Endothelial cell of umbilical vein (primary cell): ENCODE measurements at regions not wholly inside any gene's neighbourhood (a gene's known extent, or its start where the extent isn't known, plus 50 kb on each side); places are given as distances from the start of the nearest gene placed in this dataset.

Experiments used
- BruUV-seq: library from RNA; stranded (reverse); fragments of 400-500 nt; replicated peaks from 2 replicates; lab custom pipeline; 2021; lab: Mats Ljungman, UMichigan
- CTCF ChIA-PET: fragments of 300-600, 350-600 bp; sonication (Branson Sonifier 250); formaldehyde crosslinking; loops from one replicate; lab custom pipeline; 2021; ENCODE audit warnings: antibody characterized with exemption, inconsistent platforms; lab: Charles Lee
- POLR2A ChIA-PET: fragments of 300-600, 350-600 bp; sonication (Branson Sonifier 250); formaldehyde crosslinking; loops from one replicate; lab custom pipeline; 2021; ENCODE audit warnings: antibody characterized with exemption, inconsistent platforms; lab: Charles Lee
- DNase-seq: peaks from one replicate; pipeline ENCODE4 v3.0.0-alpha.2; 2011; ENCODE audit warnings: low read depth, low spot score
- FAIRE-seq: peaks from 2 replicates; lab custom pipeline; 2011; peaks lifted over from hg19 to GRCh38; lab: Jason Lieb, UNC
- H2AFZ ChIP-seq: 2 replicates; pipeline ENCODE4 v1.6.0; 2012; ENCODE audit warnings: low read depth, low read length, control low read depth, inconsistent platforms
- H3K27ac ChIP-seq: 2 replicates; pipeline ENCODE4 v1.5.1; 2011; ENCODE audit warnings: low read depth, mild to moderate bottlenecking, control low read depth, low read length, moderate library complexity; ENCODE audit not compliant: insufficient read depth
- H3K27me3 ChIP-seq, 2 experiments: 2 replicates each; pipeline versions ENCODE4 v1.6.0 to v1.6.1; 2011; ENCODE audit warnings: low read length in 2 of 2, mixed read lengths in 1 of 2; ENCODE audit not compliant: control insufficient read depth in 2 of 2, insufficient read depth in 2 of 2
- H3K36me3 ChIP-seq, 2 experiments: 2 replicates in 1 of 2; 3 replicates in 1 of 2; pipeline ENCODE4 v1.5.1; 2011; ENCODE audit warnings: low read length in 2 of 2, mild to moderate bottlenecking in 1 of 2, moderate library complexity in 1 of 2; ENCODE audit not compliant: control insufficient read depth in 2 of 2, insufficient read depth in 2 of 2; ENCODE audit errors: extremely low read depth in 1 of 2
- H3K4me1 ChIP-seq: 3 replicates; pipeline ENCODE4 v1.5.1; 2011; ENCODE audit warnings: mild to moderate bottlenecking, low read length; ENCODE audit not compliant: control insufficient read depth, insufficient read depth; ENCODE audit errors: extremely low read depth
- H3K4me2 ChIP-seq: 2 replicates; pipeline ENCODE4 v1.6.1; 2011; ENCODE audit warnings: low read length, control low read depth, mixed read lengths; ENCODE audit not compliant: insufficient read depth
- H3K4me3 ChIP-seq, 3 experiments: fragments of 200-600 bp in 1 of 3; sonication (generic), shearing (Covaris generic) in 1 of 3; replicated peaks in 1 of 3; 2 replicates each; pipeline ENCODE4 v1.5.1; 2011 to 2016; ENCODE audit warnings: control low read depth in 3 of 3, low read length in 3 of 3, mild to moderate bottlenecking in 2 of 3, inconsistent platforms in 1 of 3, low read depth in 1 of 3, moderate library complexity in 1 of 3; ENCODE audit not compliant: insufficient read depth in 1 of 3
- H3K79me2 ChIP-seq: 2 replicates; pipeline ENCODE4 v1.6.0; 2012; ENCODE audit warnings: low read length, inconsistent platforms; ENCODE audit not compliant: control insufficient read depth, insufficient read depth
- H3K9ac ChIP-seq: replicated peaks from 2 replicates; pipeline ENCODE3; 2011; ENCODE audit warnings: low read length, control low read depth; ENCODE audit not compliant: insufficient read depth; ENCODE audit errors: extremely low read depth
- H3K9me1 ChIP-seq: replicated peaks from 3 replicates; pipeline ENCODE4 v1.6.0; 2011; ENCODE audit warnings: mild to moderate bottlenecking, low read length; ENCODE audit not compliant: control insufficient read depth, insufficient read depth; ENCODE audit errors: extremely low read depth
- H3K9me3 ChIP-seq: replicated peaks from 2 replicates; pipeline ENCODE4 v1.5.1; 2012; ENCODE audit warnings: low read length, inconsistent platforms; ENCODE audit not compliant: control insufficient read depth, insufficient read depth
- H4K20me1 ChIP-seq: replicated peaks from 2 replicates; pipeline ENCODE3; 2011; ENCODE audit warnings: mild to moderate bottlenecking, low read length; ENCODE audit not compliant: control insufficient read depth, insufficient read depth; ENCODE audit errors: extremely low read depth
- FOS ChIP-seq: IDR thresholded peaks from 2 replicates; pipeline ENCODE4 v1.6.1; 2011; ENCODE audit warnings: mild to moderate bottlenecking, low read length, moderate library complexity, borderline replicate concordance; ENCODE audit not compliant: insufficient read depth
- GATA2 ChIP-seq: IDR thresholded peaks from 2 replicates; pipeline ENCODE4 v1.7.0; 2011; ENCODE audit warnings: low read depth, mild to moderate bottlenecking, moderate library complexity, mixed read lengths, low read length; ENCODE audit not compliant: insufficient read length, insufficient read depth
- MYC ChIP-seq: IDR thresholded peaks from one replicate; pipeline ENCODE4 v1.6.1; 2011; ENCODE audit warnings: mild to moderate bottlenecking, low read depth, low read length
- POLR2A ChIP-seq: IDR thresholded peaks from 2 replicates; pipeline ENCODE4 v1.6.1; 2012; ENCODE audit warnings: low read depth, mild to moderate bottlenecking, control low read depth, low read length
- dilution Hi-C: fragments of 300-500 bp; cut with MboI; formaldehyde crosslinking; loops from one replicate; pipeline ENCODE4 v1.15.0; 2019; ENCODE audit warnings: low sequenced_read_pairs; ENCODE audit not compliant: extremely low pct_ligation_motif_present
- intact Hi-C: fragments of 100-400 bp; cut with micrococcal nuclease; formaldehyde crosslinking; loops from one replicate; pipeline ENCODE4 v1.10.0; 2022

DNA sequence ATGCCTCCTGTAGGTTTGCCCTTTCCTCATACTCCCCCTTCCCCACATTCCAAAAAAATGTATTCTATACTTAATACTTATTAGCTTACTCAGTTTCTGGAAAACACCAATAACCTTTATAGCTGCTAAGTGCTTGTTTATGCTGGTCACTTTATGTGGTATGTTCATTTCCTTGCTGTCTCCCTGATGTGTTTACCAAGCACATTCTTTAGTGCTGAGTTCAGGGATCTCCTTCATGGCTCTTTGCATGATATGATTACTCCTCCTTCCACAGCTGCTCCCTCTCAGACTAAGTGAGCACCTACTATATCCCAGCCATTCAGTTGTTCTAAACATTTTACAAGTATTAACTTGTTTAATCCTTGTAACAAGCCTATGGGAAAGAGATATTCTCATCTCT is 698.3 kb upstream of the FANCL start:
- CTCF ChIA-PET = no interaction called here
- POLR2A ChIA-PET = no interaction called here
- FAIRE-seq = no peak
- intact Hi-C loops = no loop called here
- TF ChIP-seq POLR2A = no peak
- TF ChIP-seq FOS = peak; percentile 24
- no peak overlapping the region for H3K27ac ChIP-seq
- no peak overlapping the region for H3K9ac ChIP-seq
- H3K4me1 ChIP-seq = no peaks in the 10 kb centered on the region
- H3K4me2 ChIP-seq = no peak overlapping the region
- no peaks in the 10 kb centered on the region for H3K9me3 ChIP-seq
- no peaks in the 10 kb centered on the region for H3K9me1 ChIP-seq
- BruUV-seq = no TSS peak
- no peaks in the 10 kb centered on the region for H3K36me3 ChIP-seq
- no peak overlapping the region for H3K4me3 ChIP-seq
- dilution Hi-C loops = no loop called here
- H3K79me2 ChIP-seq = no peaks in the 10 kb centered on the region
- DNase-seq = no peak
- no peak overlapping the region for H2AFZ ChIP-seq
- H4K20me1 ChIP-seq = no peaks in the 10 kb centered on the region
- H3K27me3 ChIP-seq = no peaks in the 10 kb centered on the region

DNA sequence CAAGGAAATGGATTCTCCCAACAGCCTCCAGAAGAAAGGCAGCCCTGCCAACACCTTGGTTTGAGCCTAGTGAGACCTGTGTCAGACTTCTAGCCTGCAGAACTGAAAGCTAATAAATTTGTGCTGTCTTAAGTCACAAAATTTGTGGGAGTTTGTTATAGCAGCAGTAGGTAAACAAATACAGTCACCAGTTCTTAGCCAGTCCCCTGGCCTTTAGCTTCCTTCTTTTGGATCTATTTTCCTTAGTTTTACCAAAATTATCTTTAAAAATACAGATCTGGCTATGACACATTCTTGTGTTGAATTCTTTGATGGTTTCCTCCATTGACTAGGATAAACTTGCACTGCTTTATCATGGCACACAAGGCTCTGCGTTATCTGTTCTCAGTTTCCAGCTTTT is 697.9 kb upstream of the FANCL start:
- H4K20me1 ChIP-seq = no peaks in the 10 kb centered on the region
- no TSS peak for BruUV-seq
- H3K9ac ChIP-seq = no peak overlapping the region
- ChIA-PET POLR2A (no interaction called here), CTCF (no interaction called here)
- H3K4me3 ChIP-seq = no peak overlapping the region
- H2AFZ ChIP-seq = no peak overlapping the region
- dilution Hi-C loops = no loop called here
- no peak for FAIRE-seq
- H3K36me3 ChIP-seq = no peaks in the 10 kb centered on the region
- no peak overlapping the region for H3K27ac ChIP-seq
- H3K4me2 ChIP-seq = no peak overlapping the region
- no peaks in the 10 kb centered on the region for H3K9me1 ChIP-seq
- H3K9me3 ChIP-seq = no peaks in the 10 kb centered on the region
- peak; percentile 46 for TF ChIP-seq GATA2
- TF ChIP-seq MYC = no peak
- no peak for DNase-seq
- no peaks in the 10 kb centered on the region for H3K4me1 ChIP-seq
- intact Hi-C loops = no loop called here
- no peaks in the 10 kb centered on the region for H3K79me2 ChIP-seq
- H3K27me3 ChIP-seq = no peaks in the 10 kb centered on the region
